ENCODE measurements at regions not wholly inside any gene's neighbourhood (a gene's known extent, or its start where the extent isn't known, plus 50 kb on each side); places are given as distances from the start of the nearest gene placed in this dataset.
A peak's percentile ranks its signal among the peaks of the same experiment; 100 is the strongest.
"Not testable (repeated sequence)": the region's sequence is repeated elsewhere in the genome, so short reads cannot be mapped to it uniquely, and the experiment has no call there.

GRCh38 chr18:55735969-55736368 lies 148.0 kb upstream of the TCF4 start:
- intact Hi-C loops (cut with DNase I): no loop called here
- DNase-seq (ENCODE audit: low spot score): no peak
- ATAC-seq: no peak

- DNase-seq (ENCODE audit: low spot score) (no peak), ATAC-seq (no peak)
- intact Hi-C loops (cut with DNase I): no loop called here
Observed at GRCh38 chr18:55735199-55735855, 147.3 kb upstream of the TCF4 start.

GRCh38 chr18:55732227-55733106 lies 144.5 kb upstream of the TCF4 start:
- intact Hi-C loops (cut with DNase I): no loop called here

GRCh38 chr18:55731594-55732042 lies 143.6 kb upstream of the TCF4 start:
- no peak for DNase-seq (ENCODE audit: low spot score)
- ATAC-seq: peak; percentile 78
- intact Hi-C loops (cut with DNase I): no loop called here

More at GRCh38 chr18:55732227-55733106, 144.5 kb upstream of the TCF4 start:
- no peak for DNase-seq (ENCODE audit: low spot score)
- ATAC-seq: peak; percentile 50

GRCh38 chr18:55721006-55721405 lies 133.0 kb upstream of the TCF4 start:
- intact Hi-C loops (cut with DNase I); DNase-seq (ENCODE audit: low spot score); ATAC-seq: not testable (repeated sequence)

- intact Hi-C loops (cut with DNase I): no loop called here
- DNase-seq (ENCODE audit: low spot score) (no peak), ATAC-seq (no peak)
Observed at GRCh38 chr18:55713707-55714106, 125.7 kb upstream of the TCF4 start.

- ATAC-seq (no peak), DNase-seq (ENCODE audit: low spot score) (no peak)
- intact Hi-C loops (cut with DNase I): no loop called here
Observed at GRCh38 chr18:55706898-55707297, 118.9 kb upstream of the TCF4 start.

- DNase-seq (ENCODE audit: low spot score) (no peak), ATAC-seq (no peak)
- intact Hi-C loops (cut with DNase I): no loop called here
Observed at GRCh38 chr18:55699233-55699765, 111.3 kb upstream of the TCF4 start.

GRCh38 chr18:55696811-55697210 lies 108.8 kb upstream of the TCF4 start:
- no peak for ATAC-seq

GRCh38 chr18:55695091-55695490 lies 107.1 kb upstream of the TCF4 start:
- DNase-seq (ENCODE audit: low spot score) (no peak), ATAC-seq (no peak)
- intact Hi-C loops (cut with DNase I): no loop called here

More at GRCh38 chr18:55696811-55697210, 108.8 kb upstream of the TCF4 start:
- intact Hi-C loops (cut with DNase I): no loop called here
- DNase-seq (ENCODE audit: low spot score): no peak

GRCh38 chr18:55694291-55694690 lies 106.3 kb upstream of the TCF4 start:
- intact Hi-C loops (cut with DNase I): no loop called here
- DNase-seq (ENCODE audit: low spot score): no peak
- ATAC-seq: no peak

- no peak for ATAC-seq
- DNase-seq (ENCODE audit: low spot score): no peak
- intact Hi-C loops (cut with DNase I): no loop called here
Observed at GRCh38 chr18:55688030-55688429, 100.0 kb upstream of the TCF4 start.

GRCh38 chr18:55687106-55687505 lies 99.1 kb upstream of the TCF4 start:
- intact Hi-C loops (cut with DNase I): no loop called here
- ATAC-seq: no peak
- DNase-seq (ENCODE audit: low spot score): no peak

GRCh38 chr18:55685638-55686037 lies 97.6 kb upstream of the TCF4 start:
- ATAC-seq: no peak
- DNase-seq (ENCODE audit: low spot score): no peak
- intact Hi-C loops (cut with DNase I): no loop called here

- intact Hi-C loops (cut with DNase I): no loop called here
- DNase-seq (ENCODE audit: low spot score) (no peak), ATAC-seq (peak; percentile 62)
Observed at GRCh38 chr18:55672574-55673361, 84.8 kb upstream of the TCF4 start.

GRCh38 chr18:55665506-55665905 lies 77.5 kb upstream of the TCF4 start:
- intact Hi-C loops (cut with DNase I): no loop called here
- DNase-seq (ENCODE audit: low spot score): no peak
- no peak for ATAC-seq

GRCh38 chr18:55664758-55665400 lies 76.9 kb upstream of the TCF4 start:
- DNase-seq (ENCODE audit: low spot score); intact Hi-C loops (cut with DNase I); ATAC-seq: not testable (repeated sequence)

GRCh38 chr18:55663891-55664290 lies 75.9 kb upstream of the TCF4 start:
- intact Hi-C loops (cut with DNase I): no loop called here
- no peak for ATAC-seq
- no peak for DNase-seq (ENCODE audit: low spot score)

- no peak for DNase-seq (ENCODE audit: low spot score)
- intact Hi-C loops (cut with DNase I): no loop called here
Observed at GRCh38 chr18:55658598-55658997, 70.6 kb upstream of the TCF4 start.

More at GRCh38 chr18:55658598-55658997, 70.6 kb upstream of the TCF4 start:
- no peak for ATAC-seq
